SK-N-SH (cell line): ENCODE measurements at regions not wholly inside any gene's neighbourhood (a gene's known extent, or its start where the extent isn't known, plus 50 kb on each side); places are given as distances from the start of the nearest gene placed in this dataset.

Source experiments
- CTCF ChIA-PET: fragments of 300-600, 350-600 bp; formaldehyde crosslinking; extraction: SDS; loops from one replicate; lab custom pipeline; 2021; lab: Yijun Ruan, JAX
- POLR2A ChIA-PET: fragments of 350-600 bp; sonication (Branson Sonifier 250); formaldehyde crosslinking; extraction: SDS; loops from one replicate; lab custom pipeline; 2020; ENCODE audit warnings: antibody characterized with exemption, inconsistent platforms; lab: Yijun Ruan, JAX
- DNase-seq: peaks from one replicate; pipeline ENCODE4 v3.0.0; 2012
- H2AFZ ChIP-seq: fragments of 200-600 bp; sonication (generic); 2 replicates; pipeline ENCODE4 v1.8.1; 2016; ENCODE audit warnings: antibody characterized with exemption, mild to moderate bottlenecking, low read depth
- H3F3A ChIP-seq: fragments of 200-600 bp; sonication (generic); replicated peaks from 2 replicates; pipeline ENCODE3; 2016; ENCODE audit warnings: antibody characterized with exemption, mild to moderate bottlenecking; ENCODE audit not compliant: insufficient read depth
- H3K27ac ChIP-seq, 2 experiments: fragments of 200-500 bp in 1 of 2; fragments of 200-600 bp in 1 of 2; sonication (Bioruptor generic) in 1 of 2; sonication (generic), shearing (Covaris generic) in 1 of 2; 2 replicates each; pipeline versions ENCODE4 v1.5.1 to v1.6.1; 2014 to 2016; ENCODE audit warnings: low read depth in 2 of 2, inconsistent platforms in 1 of 2, low read length in 1 of 2, mild to moderate bottlenecking in 1 of 2, mixed read lengths in 1 of 2
- H3K27me3 ChIP-seq: fragments of 200-600 bp; sonication (generic), shearing (Covaris generic); 2 replicates; pipeline ENCODE4 v1.6.1; 2016; ENCODE audit warnings: mixed run types; ENCODE audit not compliant: insufficient read depth
- H3K36me3 ChIP-seq, 2 experiments: fragments of 200-500 bp in 1 of 2; fragments of 200-600 bp in 1 of 2; sonication (Bioruptor generic) in 1 of 2; sonication (generic) in 1 of 2; replicated peaks in 1 of 2; 2 replicates each; pipeline versions ENCODE3 to v1.5.1; 2014 to 2016; ENCODE audit warnings: low read length in 1 of 2, mild to moderate bottlenecking in 1 of 2; ENCODE audit not compliant: insufficient read depth in 2 of 2, control insufficient read depth in 1 of 2
- H3K4me1 ChIP-seq, 2 experiments: fragments of 200-500 bp in 1 of 2; fragments of 200-600 bp in 1 of 2; sonication (Bioruptor generic) in 1 of 2; sonication (generic), shearing (Covaris generic) in 1 of 2; 2 replicates each; pipeline versions ENCODE4 v1.5.1 to v1.6.1; 2014 to 2016; ENCODE audit warnings: low read depth in 1 of 2, low read length in 1 of 2, mixed run types in 1 of 2; ENCODE audit not compliant: insufficient read depth in 2 of 2, control insufficient read depth in 1 of 2
- H3K4me2 ChIP-seq: fragments of 200-600 bp; sonication (generic), shearing (Covaris generic); 2 replicates; pipeline ENCODE4 v1.6.1; 2017; ENCODE audit warnings: mixed run types
- H3K4me3 ChIP-seq, 2 experiments: fragments of 200-500 bp in 1 of 2; fragments of 200-600 bp in 1 of 2; sonication (Bioruptor generic) in 1 of 2; sonication (generic), shearing (Covaris generic) in 1 of 2; 2 replicates each; pipeline versions ENCODE4 v1.5.1 to v1.8.1; 2014 to 2016; ENCODE audit warnings: low read depth in 2 of 2, inconsistent platforms in 1 of 2, low read length in 1 of 2, mild to moderate bottlenecking in 1 of 2, mixed read lengths in 1 of 2, moderate library complexity in 1 of 2
- H3K79me2 ChIP-seq: fragments of 200-600 bp; sonication (generic); 2 replicates; pipeline ENCODE4 v1.8.1; 2017; ENCODE audit warnings: mild to moderate bottlenecking; ENCODE audit not compliant: insufficient read depth
- H3K9ac ChIP-seq: fragments of 200-600 bp; sonication (generic); 2 replicates; pipeline ENCODE4 v1.6.1; 2017; ENCODE audit warnings: mixed run types
- H3K9me2 ChIP-seq: fragments of 200-600 bp; sonication (generic); 2 replicates; pipeline ENCODE4 v1.6.1; 2017; ENCODE audit warnings: mixed run types
- H3K9me3 ChIP-seq: fragments of 200-600 bp; sonication (generic); 2 replicates; pipeline ENCODE4 v1.6.1; 2017; ENCODE audit warnings: mixed run types, mild to moderate bottlenecking, moderate library complexity
- H4K20me1 ChIP-seq: fragments of 200-600 bp; sonication (generic); 2 replicates; pipeline ENCODE4 v1.6.1; 2017; ENCODE audit warnings: mild to moderate bottlenecking, mixed run types; ENCODE audit not compliant: insufficient read depth
- CHD2 ChIP-seq: fragments of 150-350 bp; IDR thresholded peaks from 2 replicates; pipeline ENCODE4 v1.6.1; 2018; ENCODE audit warnings: low read length; ENCODE audit not compliant: partially characterized antibody
- EZH2phosphoT487 ChIP-seq: fragments of 200-600 bp; sonication (generic); IDR thresholded peaks from 2 replicates; pipeline ENCODE4 v1.6.1; 2017; ENCODE audit warnings: low read depth, mixed run types, mild to moderate bottlenecking, antibody characterized with exemption, moderate library complexity, borderline replicate concordance
- FOXJ3 ChIP-seq: sonication (generic); formaldehyde crosslinking; IDR thresholded peaks from 2 replicates; pipeline ENCODE4 v1.5.1; 2020; ENCODE audit warnings: mild to moderate bottlenecking, missing genetic modification reagents
- FOXM1 ChIP-seq: IDR thresholded peaks from 2 replicates; pipeline ENCODE4 v1.4.0; 2012; ENCODE audit warnings: low read depth, mild to moderate bottlenecking
- GABPA ChIP-seq: IDR thresholded peaks from 2 replicates; pipeline ENCODE4 v1.4.0; 2012; ENCODE audit warnings: low read depth, mild to moderate bottlenecking
- MXI1 ChIP-seq: IDR thresholded peaks from 2 replicates; pipeline ENCODE4 v1.6.1; 2012; ENCODE audit warnings: mild to moderate bottlenecking, low read depth, low read length, improper control_type of control experiment
- NFIC ChIP-seq: IDR thresholded peaks from 2 replicates; pipeline ENCODE4 v1.4.0; 2012; ENCODE audit warnings: borderline replicate concordance
- RFX5 ChIP-seq: IDR thresholded peaks from 2 replicates; pipeline ENCODE4 v1.6.1; 2012; ENCODE audit warnings: mild to moderate bottlenecking, improper control_type of control experiment, low read length
- SIN3A ChIP-seq: IDR thresholded peaks from 2 replicates; pipeline ENCODE4 v1.6.1; 2012; ENCODE audit warnings: low read depth, mild to moderate bottlenecking, low read length, moderate library complexity, borderline replicate concordance
- SMC3 ChIP-seq: IDR thresholded peaks from 2 replicates; pipeline ENCODE4 v1.6.1; 2012; ENCODE audit warnings: low read depth, low read length, improper control_type of control experiment
- TEAD4 ChIP-seq: IDR thresholded peaks from 2 replicates; pipeline ENCODE4 v1.4.0; 2012; ENCODE audit warnings: mild to moderate bottlenecking, borderline replicate concordance; ENCODE audit not compliant: insufficient read depth
- YY1 ChIP-seq: IDR thresholded peaks from 2 replicates; pipeline ENCODE4 v1.4.0; 2012; ENCODE audit warnings: low read depth, mild to moderate bottlenecking
- WGBS: methylation state at CpG from one replicate; pipeline ENCODE4 v1.1.6; 2017; ENCODE audit warnings: low lambda C conversion rate; 5-methylcytosine and 5-hydroxymethylcytosine counted together

DNA sequence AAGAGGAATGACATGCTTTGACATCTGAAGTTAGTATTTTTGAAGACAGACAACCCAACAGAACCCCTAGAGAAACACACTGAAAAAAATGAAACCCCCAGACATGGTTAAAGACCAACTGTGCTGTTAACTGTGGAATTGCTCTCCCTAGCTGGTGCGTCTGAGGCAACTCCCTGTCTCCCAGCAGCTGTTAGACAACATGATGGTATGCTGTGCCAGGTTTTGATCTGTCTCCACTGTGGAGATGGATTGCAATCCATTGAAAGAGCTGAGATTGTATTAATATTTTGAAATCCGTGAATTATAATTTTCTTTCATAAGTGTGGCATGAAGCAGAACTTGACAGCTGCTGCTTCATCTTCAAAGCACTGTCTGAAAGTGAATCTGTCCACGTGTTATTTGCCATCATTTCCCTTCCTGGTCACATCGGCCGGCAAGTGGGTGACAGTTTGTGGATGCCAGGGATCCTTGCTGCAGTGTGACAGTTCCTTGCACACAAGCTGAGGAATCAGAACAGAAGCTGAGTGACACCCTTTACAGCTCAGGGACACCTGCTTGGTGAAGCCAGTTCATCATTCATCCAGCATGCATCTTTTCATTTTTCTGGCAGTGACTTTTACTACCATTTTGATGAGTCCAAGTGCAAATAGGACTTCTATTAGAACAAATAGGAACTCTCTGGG, 58.2 kb upstream of the ACSL3 start:
- no peak for DNase-seq
- TF ChIP-seq NFIC (no peak), GABPA (no peak), TEAD4 (no peak), FOXM1 (no peak)
- 84% methylated on average over 5 of the region's 5 CpGs for WGBS

DNA sequence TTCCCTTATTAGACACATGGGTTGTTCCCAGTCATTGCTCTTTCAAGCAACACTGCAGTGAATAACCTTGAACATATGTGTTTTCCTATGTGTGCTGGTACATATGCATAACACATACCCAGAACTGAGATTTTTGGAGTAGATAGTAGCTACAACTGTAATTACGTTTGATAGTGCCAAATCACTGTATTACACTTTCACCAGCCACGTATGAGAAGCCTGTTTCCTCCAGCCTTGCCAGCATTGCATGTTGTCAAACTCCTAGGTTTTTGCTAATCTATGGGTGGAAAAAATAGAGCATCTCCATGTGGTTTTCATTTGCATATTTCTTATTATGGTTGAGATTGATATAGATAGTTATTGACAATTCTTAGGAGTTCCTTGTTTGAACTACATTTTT, 56.5 kb upstream of the ACSL3 start:
- no peak overlapping the region for H3K27ac ChIP-seq
- H3K79me2 ChIP-seq = no peaks in the 10 kb centered on the region
- no peaks in the 10 kb centered on the region for H3F3A ChIP-seq
- no peaks in the 10 kb centered on the region for H4K20me1 ChIP-seq
- no peak for DNase-seq
- no peak overlapping the region for H2AFZ ChIP-seq
- ChIA-PET CTCF (interaction anchor here (1.0 kb wide), 1 partner anchor 16 kb away, joined by 3 read pairs; no protein-coding TSS in a partner anchor), POLR2A (no interaction called here)
- no peaks in the 10 kb centered on the region for H3K27me3 ChIP-seq
- TF ChIP-seq SMC3 = no peak
- no peak for TF ChIP-seq FOXJ3 (CRISPR knock-in tag)
- no peak for TF ChIP-seq MXI1
- no peak for TF ChIP-seq CHD2
- TF ChIP-seq SIN3A = no peak
- TF ChIP-seq YY1 = no peak
- no peak for TF ChIP-seq RFX5
- TF ChIP-seq EZH2phosphoT487 = no peak
- no peak overlapping the region for H3K4me2 ChIP-seq
- no peaks in the 10 kb centered on the region for H3K9me2 ChIP-seq
- H3K4me1 ChIP-seq = no peaks in the 10 kb centered on the region; a peak in 1 of 4 replicates
- no peak overlapping the region for H3K9ac ChIP-seq
- 75% methylated on average over 2 of the region's 2 CpGs for WGBS
- H3K4me3 ChIP-seq = no peak overlapping the region
- H3K36me3 ChIP-seq = no peaks in the 10 kb centered on the region
- no peaks in the 10 kb centered on the region for H3K9me3 ChIP-seq

More for the DNA sequence above, 58.2 kb upstream of the ACSL3 start:
- Histone ChIP-seq H3K4me1 (peaks cover 0 to 2% of the 10 kb centered on the region in 2 experiments; a peak in 3 of 4 replicates), H3K9me2 (no peaks in the 10 kb centered on the region), H3K4me3 (no peak overlapping the region), H3K79me2 (no peaks in the 10 kb centered on the region), H3K27me3 (no peaks in the 10 kb centered on the region), H3K9me3 (no peaks in the 10 kb centered on the region), H3K9ac (no peak overlapping the region), H3K4me2 (no peak overlapping the region), H2AFZ (no peak overlapping the region), H3F3A (no peaks in the 10 kb centered on the region), H4K20me1 (no peaks in the 10 kb centered on the region), H3K27ac (no peak overlapping the region), H3K36me3 (no peaks in the 10 kb centered on the region)
- CTCF ChIA-PET = interaction anchor here (0.8 to 2.0 kb wide), 2 partner anchors 11 to 94 kb away, joined by 3 to 7 read pairs; no protein-coding TSS in a partner anchor
- POLR2A ChIA-PET = no interaction called here
